ENCODE measurements at regions not wholly inside any gene's neighbourhood (a gene's known extent, or its start where the extent isn't known, plus 50 kb on each side); places are given as distances from the start of the nearest gene placed in this dataset.

DNA sequence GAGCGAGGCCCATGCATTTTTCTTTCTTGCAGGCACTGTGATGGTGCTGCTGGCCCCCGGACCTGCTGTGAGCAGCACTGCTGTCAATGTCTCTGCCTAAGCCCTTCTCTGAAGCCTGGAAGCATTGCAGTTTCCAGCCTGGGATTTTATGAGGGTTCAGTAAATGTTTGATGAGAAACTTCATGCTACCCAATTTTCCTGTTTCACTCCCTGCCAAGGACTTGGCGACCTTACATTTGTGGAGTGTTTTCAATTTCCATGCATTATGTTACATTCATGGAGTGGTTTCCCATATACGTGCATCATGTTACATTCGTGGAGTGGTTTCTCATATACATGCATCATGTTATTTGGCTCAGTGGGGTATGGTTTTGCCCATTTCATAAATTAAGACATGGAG lies 90.7 kb upstream of the PTCH1 start:
- TF ChIP-seq, protein P1, sequence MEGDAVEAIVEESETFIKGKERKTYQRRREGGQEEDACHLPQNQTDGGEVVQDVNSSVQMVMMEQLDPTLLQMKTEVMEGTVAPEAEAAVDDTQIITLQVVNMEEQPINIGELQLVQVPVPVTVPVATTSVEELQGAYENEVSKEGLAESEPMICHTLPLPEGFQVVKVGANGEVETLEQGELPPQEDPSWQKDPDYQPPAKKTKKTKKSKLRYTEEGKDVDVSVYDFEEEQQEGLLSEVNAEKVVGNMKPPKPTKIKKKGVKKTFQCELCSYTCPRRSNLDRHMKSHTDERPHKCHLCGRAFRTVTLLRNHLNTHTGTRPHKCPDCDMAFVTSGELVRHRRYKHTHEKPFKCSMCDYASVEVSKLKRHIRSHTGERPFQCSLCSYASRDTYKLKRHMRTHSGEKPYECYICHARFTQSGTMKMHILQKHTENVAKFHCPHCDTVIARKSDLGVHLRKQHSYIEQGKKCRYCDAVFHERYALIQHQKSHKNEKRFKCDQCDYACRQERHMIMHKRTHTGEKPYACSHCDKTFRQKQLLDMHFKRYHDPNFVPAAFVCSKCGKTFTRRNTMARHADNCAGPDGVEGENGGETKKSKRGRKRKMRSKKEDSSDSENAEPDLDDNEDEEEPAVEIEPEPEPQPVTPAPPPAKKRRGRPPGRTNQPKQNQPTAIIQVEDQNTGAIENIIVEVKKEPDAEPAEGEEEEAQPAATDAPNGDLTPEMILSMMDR (IDR thresholded peaks at IDR 0.05; ENCODE audit: low read length) = no peak
- TF ChIP-seq EZH2 (optimal IDR thresholded peaks at IDR 0.05; ENCODE audit: low read depth, low read length) (no peak), EZH2phosphoT487 (IDR thresholded peaks at IDR 0.05; ENCODE audit: low read length) (no peak)

Measured in MM.1S (cell line).